ENCODE measurements at regions not wholly inside any gene's neighbourhood (a gene's known extent, or its start where the extent isn't known, plus 50 kb on each side); places are given as distances from the start of the nearest gene placed in this dataset.

DNA sequence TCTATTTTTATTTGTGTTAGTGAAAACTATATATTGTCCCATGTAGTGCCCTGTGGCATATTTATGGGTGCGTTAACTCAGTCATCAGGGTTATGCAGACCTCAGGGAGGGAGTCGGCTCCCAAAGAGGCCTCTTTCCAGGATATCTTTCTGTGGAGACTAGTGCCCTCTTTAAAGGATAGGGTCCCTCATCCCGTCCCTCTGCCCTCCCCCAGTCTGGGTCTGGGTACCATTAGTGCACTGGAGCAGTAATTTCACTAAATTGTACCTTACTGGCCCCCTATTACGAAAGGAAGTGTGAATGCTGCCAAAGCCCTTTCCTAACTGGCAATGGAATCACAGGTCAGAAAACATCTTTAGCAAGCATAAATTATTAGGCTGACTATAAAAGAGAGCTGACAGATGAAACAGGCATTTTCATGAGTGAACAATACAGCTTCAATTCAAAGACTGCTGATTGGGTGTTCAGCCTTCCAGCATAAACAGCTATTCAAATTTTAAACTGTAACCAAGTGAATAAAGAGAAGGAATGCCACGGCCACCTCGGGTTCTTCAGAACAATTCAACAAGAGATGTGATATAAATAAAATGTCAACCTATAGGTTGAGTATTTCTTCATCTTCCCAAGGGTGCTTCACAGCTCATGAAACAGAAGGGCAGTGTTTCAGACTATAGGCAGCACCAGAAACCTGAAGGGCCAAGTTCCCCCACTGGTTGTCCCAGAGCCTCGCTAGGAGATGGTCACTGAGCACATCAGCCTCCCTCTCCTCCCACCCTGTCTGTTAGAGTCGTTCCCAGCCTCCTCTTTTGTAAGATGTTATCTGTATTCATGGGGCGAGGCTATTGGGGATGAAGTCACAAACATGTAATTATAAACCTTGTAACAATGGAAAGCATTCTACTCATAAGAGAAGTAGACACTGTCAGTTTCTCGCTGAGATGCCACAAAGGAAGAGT is 318.7 kb downstream of the TMEM161B start:
- TF ChIP-seq CTCF (IDR thresholded peaks at IDR 0.05; ENCODE audit: insufficient read depth, low read depth, low read length) (no peak), EZH2 (IDR thresholded peaks at IDR 0.05; ENCODE audit: insufficient read depth, low read length) (no peak)
